Activated CD8-positive, alpha-beta memory T cell treated with anti-CD3 and anti-CD28 coated beads, Interleukin-2, amount 10 ng/mL, durations not matched to agents 7 days and 5 days (primary cell): ENCODE measurements at regions not wholly inside any gene's neighbourhood (a gene's known extent, or its start where the extent isn't known, plus 50 kb on each side); places are given as distances from the start of the nearest gene placed in this dataset.

Experiments used
- ATAC-seq: fragments of 150-1000 bp; cut with Tn5 transposase; one replicate; pipeline ENCODE4 v1.10.0; 2021; ENCODE audit warnings: moderate library complexity
- CTCF ChIA-PET: fragments of 350-600 bp; sonication (Branson Sonifier 250); formaldehyde crosslinking; loops from one replicate; lab custom pipeline; 2021; ENCODE audit warnings: antibody characterized with exemption; lab: Charles Lee
- DNase-seq: peaks from one replicate; pipeline ENCODE4 v3.0.0-alpha.2; 2020
- H3K27ac Mint-ChIP-seq: one replicate; pipeline ENCODE4 v1.8.0; 2021; ENCODE audit warnings: mild to moderate bottlenecking, mixed read lengths
- H3K27me3 Mint-ChIP-seq: one replicate; pipeline ENCODE4 v1.8.0; 2021; ENCODE audit warnings: mixed read lengths
- H3K36me3 Mint-ChIP-seq: one replicate; pipeline ENCODE4 v1.8.0; 2021; ENCODE audit warnings: mild to moderate bottlenecking, mixed read lengths
- H3K4me1 Mint-ChIP-seq: one replicate; pipeline ENCODE4 v1.8.0; 2021; ENCODE audit warnings: mixed read lengths
- H3K4me3 Mint-ChIP-seq: one replicate; pipeline ENCODE4 v1.8.0; 2021; ENCODE audit warnings: mild to moderate bottlenecking, moderate library complexity, mixed read lengths
- H3K9me3 Mint-ChIP-seq: one replicate; pipeline ENCODE4 v1.8.0; 2022; ENCODE audit warnings: low read depth, mixed read lengths

DNA sequence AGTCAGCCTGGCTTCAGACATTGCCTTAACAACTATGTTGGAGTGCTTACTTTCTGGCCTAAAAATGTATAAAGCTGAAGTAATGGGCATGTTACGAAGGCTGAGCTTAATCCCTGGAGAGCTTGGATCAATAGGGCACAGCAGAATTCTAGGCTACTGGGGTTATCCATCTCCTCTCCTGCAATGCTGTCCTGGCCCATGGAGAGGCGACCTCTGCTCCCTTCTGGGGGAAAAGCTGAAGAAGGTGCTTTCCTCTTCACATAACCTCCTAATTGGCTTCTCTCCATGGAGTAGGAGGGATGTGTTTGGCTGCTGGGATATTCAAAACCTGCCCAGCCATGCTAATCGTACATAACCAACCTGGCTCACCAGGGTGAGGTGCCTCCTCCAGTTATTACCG, 403.5 kb downstream of the DMRT2 start:
- Mint-ChIP-seq H3K27me3 (peaks cover 12% of the 10 kb centered on the region), H3K4me1 (no peaks in the 10 kb centered on the region), H3K27ac (no peak overlapping the region), H3K4me3 (no peak overlapping the region), H3K9me3 (no peaks in the 10 kb centered on the region), H3K36me3 (no peaks in the 10 kb centered on the region)
- CTCF ChIA-PET: no interaction called here
- DNase-seq (no peak), ATAC-seq (no peak)

DNA sequence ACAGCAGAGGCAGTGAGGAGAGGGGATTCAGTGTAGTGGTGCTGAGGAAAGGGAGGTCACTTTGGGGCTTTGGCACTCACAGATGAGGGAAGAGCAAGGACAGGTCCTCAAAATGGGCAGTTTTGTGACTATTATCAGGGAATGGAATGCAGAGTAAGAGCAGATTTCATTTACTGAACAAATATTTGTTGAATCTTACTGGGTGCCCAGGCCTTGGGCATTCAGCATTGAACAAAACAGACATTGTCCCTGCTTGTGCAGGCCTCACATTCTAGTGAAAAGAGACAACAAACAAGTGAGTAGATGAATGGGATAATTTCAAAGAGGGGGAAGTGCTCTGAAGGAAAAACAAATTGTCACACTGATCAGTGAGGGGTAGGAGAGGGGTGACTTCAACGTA, 404.1 kb downstream of the DMRT2 start:
- Mint-ChIP-seq H3K9me3 (no peaks in the 10 kb centered on the region), H3K27ac (no peak overlapping the region), H3K36me3 (no peaks in the 10 kb centered on the region), H3K27me3 (peaks cover 12% of the 10 kb centered on the region), H3K4me1 (no peaks in the 10 kb centered on the region), H3K4me3 (no peak overlapping the region)
- DNase-seq (no peak), ATAC-seq (no peak)
- CTCF ChIA-PET: no interaction called here

DNA sequence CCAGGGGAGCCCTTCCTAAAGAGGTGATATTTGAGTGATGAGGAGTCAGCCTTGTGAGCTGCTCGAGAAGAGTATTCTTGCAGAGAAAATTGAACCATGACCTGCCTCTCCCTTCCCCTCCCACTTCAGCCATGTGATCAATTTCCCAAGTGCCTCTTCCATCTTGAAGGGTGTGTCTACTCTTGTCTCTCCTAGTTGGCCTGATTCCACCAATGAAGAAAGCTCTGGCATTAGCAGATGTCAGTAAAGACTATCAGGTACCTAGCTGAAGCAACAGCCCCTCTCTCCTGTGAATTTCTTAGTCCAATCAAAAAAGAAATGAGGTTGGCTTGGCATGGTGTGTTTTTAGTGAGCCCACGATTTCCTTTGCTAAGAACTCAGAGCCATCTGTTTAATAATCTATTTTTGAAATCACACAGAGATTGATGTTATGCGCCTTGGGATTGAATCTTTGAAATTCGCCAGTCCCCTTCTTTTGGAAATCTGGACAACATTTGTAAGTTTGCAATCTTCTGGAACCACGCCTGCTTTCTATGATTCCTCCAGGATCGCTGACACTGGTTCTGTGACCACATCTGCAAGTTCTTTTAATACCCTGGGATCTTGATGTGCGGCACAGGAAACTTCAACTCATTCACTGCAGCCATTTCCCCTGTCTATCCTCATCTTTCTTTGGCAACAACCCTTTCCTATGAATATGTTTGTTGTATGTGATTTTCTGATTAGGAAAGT, 404.6 kb downstream of the DMRT2 start:
- no peak overlapping the region for H3K4me3 Mint-ChIP-seq
- H3K9me3 Mint-ChIP-seq: no peaks in the 10 kb centered on the region
- H3K36me3 Mint-ChIP-seq: no peaks in the 10 kb centered on the region
- ATAC-seq: no peak
- DNase-seq: no peak
- peaks cover 12% of the 10 kb centered on the region for H3K27me3 Mint-ChIP-seq
- H3K4me1 Mint-ChIP-seq: no peaks in the 10 kb centered on the region
- CTCF ChIA-PET: no interaction called here
- H3K27ac Mint-ChIP-seq: no peak overlapping the region

DNA sequence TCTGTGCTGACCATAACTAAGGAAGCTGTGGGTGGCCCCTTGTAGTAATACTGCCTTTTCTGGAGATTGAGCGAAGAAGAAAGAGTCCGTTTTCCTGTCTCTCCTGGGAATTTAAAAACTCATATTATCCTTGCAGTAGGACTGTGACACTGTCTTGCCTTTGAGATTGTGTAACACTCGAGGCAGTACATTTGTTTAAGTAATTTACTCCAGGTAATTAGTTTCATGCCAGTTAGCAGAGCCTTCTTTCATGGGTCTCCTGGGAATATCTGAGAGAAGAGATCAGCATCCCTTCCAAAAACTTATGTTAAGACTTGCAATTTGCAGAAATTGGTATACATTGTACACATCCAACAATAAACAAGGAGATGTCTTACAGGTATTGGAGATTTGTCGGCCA, 405.6 kb downstream of the DMRT2 start:
- DNase-seq: no peak
- ATAC-seq: no peak
- no peaks in the 10 kb centered on the region for H3K36me3 Mint-ChIP-seq
- H3K9me3 Mint-ChIP-seq: no peaks in the 10 kb centered on the region
- H3K27me3 Mint-ChIP-seq: peaks cover 12% of the 10 kb centered on the region
- H3K27ac Mint-ChIP-seq: no peak overlapping the region
- H3K4me1 Mint-ChIP-seq: no peaks in the 10 kb centered on the region
- no peak overlapping the region for H3K4me3 Mint-ChIP-seq
- CTCF ChIA-PET: no interaction called here

GRCh38 chr9:1456301-1457024, 406.3 kb downstream of the DMRT2 start:
- CTCF ChIA-PET: no interaction called here
- Mint-ChIP-seq H3K4me1 (no peaks in the 10 kb centered on the region), H3K9me3 (no peaks in the 10 kb centered on the region), H3K27me3 (peaks cover 12% of the 10 kb centered on the region), H3K36me3 (no peaks in the 10 kb centered on the region), H3K27ac (no peak overlapping the region), H3K4me3 (no peak overlapping the region)
- DNase-seq (no peak), ATAC-seq (no peak)

GRCh38 chr9:1457460-1457859, 407.3 kb downstream of the DMRT2 start:
- no peak overlapping the region for H3K4me3 Mint-ChIP-seq
- peaks cover 10% of the 10 kb centered on the region for H3K27me3 Mint-ChIP-seq
- no peak for ATAC-seq
- no peak overlapping the region for H3K27ac Mint-ChIP-seq
- DNase-seq: no peak
- CTCF ChIA-PET: no interaction called here
- no peaks in the 10 kb centered on the region for H3K36me3 Mint-ChIP-seq
- no peaks in the 10 kb centered on the region for H3K9me3 Mint-ChIP-seq
- H3K4me1 Mint-ChIP-seq: no peaks in the 10 kb centered on the region

DNA sequence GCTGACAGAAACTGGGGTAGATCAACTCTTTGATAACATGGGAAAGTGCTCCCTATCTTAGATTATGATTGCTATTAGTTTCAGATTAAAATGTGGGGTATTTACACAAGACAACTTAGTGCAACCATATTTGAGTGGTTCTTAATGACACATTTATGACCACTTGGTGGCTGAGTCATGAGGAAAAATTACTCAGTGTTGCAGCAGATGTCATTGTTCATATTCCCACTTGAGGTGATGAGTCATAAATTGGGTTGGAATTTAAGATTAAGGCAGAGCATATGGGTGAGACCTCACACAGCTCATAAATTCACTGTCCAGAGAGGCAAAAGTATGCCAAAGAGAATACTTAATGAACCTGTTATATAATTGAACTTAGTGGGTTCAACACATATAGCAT, 408.3 kb downstream of the DMRT2 start:
- Mint-ChIP-seq H3K9me3 (no peaks in the 10 kb centered on the region), H3K4me3 (no peak overlapping the region), H3K27me3 (peaks cover 10% of the 10 kb centered on the region), H3K36me3 (no peaks in the 10 kb centered on the region), H3K4me1 (no peaks in the 10 kb centered on the region), H3K27ac (no peak overlapping the region)
- no peak for ATAC-seq
- DNase-seq: no peak
- CTCF ChIA-PET: no interaction called here

DNA sequence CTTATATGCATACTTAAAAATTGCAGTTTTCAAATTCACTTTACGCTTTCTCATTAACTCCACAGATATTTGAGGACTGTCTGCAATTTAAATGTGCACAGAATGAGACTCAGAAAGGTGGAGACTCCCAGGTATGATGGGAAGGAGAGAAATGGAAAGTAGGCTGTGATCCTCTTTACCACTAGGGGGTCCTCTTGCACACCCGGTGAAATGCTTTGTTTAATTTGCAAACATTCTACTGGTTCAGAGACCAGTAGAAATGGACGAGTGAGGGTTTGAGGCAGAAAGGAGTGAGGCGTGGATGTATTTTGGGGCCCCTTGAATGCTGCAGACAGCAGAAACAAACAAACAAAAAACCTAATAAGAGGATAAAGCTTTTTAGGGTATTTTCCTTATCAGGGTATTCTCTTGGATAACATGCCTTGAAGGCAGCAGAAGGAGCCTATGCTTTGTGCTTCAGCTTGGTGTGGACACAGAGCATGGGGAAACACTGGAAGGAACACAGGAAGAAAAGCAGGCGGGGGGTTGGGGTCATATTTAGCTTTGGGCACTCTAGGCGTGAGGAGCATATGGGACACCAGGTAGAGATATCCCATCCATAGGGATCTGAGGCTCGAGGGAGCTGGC, 410.1 kb downstream of the DMRT2 start:
- Mint-ChIP-seq H3K27me3 (peaks cover 10% of the 10 kb centered on the region), H3K27ac (no peak overlapping the region), H3K9me3 (no peaks in the 10 kb centered on the region), H3K36me3 (no peaks in the 10 kb centered on the region), H3K4me3 (no peak overlapping the region), H3K4me1 (no peaks in the 10 kb centered on the region)
- CTCF ChIA-PET: no interaction called here
- no peak for ATAC-seq
- DNase-seq: no peak

DNA sequence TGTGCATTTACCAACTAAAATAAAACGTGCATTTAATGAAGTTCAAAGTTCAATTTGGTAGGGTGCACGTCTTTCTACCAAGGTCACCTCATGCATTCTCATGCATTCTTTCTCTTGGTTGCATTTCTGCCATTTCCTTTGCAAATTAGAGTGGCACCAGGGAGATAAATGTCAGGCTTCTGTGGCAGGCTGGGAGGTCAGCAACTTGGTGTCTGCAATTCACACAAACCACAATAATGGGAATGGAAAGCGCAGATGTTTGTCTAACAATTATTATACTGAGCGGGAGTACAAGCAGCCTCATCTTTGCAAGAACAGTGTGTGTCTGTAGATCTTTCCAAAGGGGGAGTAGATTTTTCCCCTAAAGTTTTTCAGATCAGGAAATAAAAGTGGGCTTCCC, 411.7 kb downstream of the DMRT2 start:
- no peaks in the 10 kb centered on the region for H3K9me3 Mint-ChIP-seq
- CTCF ChIA-PET: no interaction called here
- no peak for ATAC-seq
- H3K4me1 Mint-ChIP-seq: no peaks in the 10 kb centered on the region
- no peak for DNase-seq
- no peaks in the 10 kb centered on the region for H3K36me3 Mint-ChIP-seq
- no peak overlapping the region for H3K4me3 Mint-ChIP-seq
- H3K27me3 Mint-ChIP-seq: peaks cover 5% of the 10 kb centered on the region
- H3K27ac Mint-ChIP-seq: no peak overlapping the region

GRCh38 chr9:1462626-1463308, 412.6 kb downstream of the DMRT2 start:
- CTCF ChIA-PET: no interaction called here
- no peak overlapping the region for H3K27ac Mint-ChIP-seq

GRCh38 chr9:1469996-1470395, 419.8 kb downstream of the DMRT2 start:
- no peaks in the 10 kb centered on the region for H3K9me3 Mint-ChIP-seq
- no peak overlapping the region for H3K4me3 Mint-ChIP-seq
- H3K4me1 Mint-ChIP-seq: peaks cover 6% of the 10 kb centered on the region
- no peak overlapping the region for H3K27ac Mint-ChIP-seq
- CTCF ChIA-PET: no interaction called here
- no peaks in the 10 kb centered on the region for H3K36me3 Mint-ChIP-seq
- ATAC-seq: no peak
- no peak for DNase-seq
- peaks cover 2% of the 10 kb centered on the region for H3K27me3 Mint-ChIP-seq

More at GRCh38 chr9:1462626-1463308, 412.6 kb downstream of the DMRT2 start:
- Mint-ChIP-seq H3K36me3 (no peaks in the 10 kb centered on the region), H3K27me3 (peaks cover 6% of the 10 kb centered on the region), H3K9me3 (no peaks in the 10 kb centered on the region), H3K4me1 (no peaks in the 10 kb centered on the region), H3K4me3 (no peak overlapping the region)
- no peak for ATAC-seq
- no peak for DNase-seq

DNA sequence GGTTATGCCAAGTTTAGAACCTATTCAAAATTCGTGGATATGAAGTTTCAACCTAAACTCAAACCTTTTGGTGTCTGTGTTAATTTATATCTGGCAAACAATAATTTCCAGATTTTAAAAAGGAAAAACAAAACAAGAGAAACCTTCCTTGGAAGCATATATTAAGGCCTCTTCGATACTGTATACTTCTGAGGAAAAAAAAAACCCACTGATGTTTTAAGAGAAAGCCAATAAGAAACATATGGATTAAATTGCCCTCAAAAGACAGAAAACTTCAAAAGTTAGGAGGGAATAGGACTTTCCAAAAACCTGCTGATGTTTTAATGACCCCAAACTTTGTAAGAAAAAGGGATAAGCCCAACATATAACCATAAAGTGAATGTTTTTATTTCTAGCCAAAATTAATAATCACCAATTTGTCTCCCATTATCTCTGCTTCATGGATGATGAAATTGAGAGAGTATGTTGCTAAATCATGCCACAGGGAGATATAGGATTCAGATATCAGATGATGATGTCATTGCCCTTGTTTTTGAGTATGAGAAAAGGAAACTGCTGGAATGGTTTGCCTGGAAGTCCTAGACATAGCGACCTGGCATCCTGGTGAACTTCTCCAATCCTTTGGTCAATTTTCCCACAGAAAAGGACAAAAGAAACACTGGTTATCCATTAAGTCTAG, 423.9 kb downstream of the DMRT2 start:
- Mint-ChIP-seq H3K27ac (no peak overlapping the region), H3K4me1 (peaks cover 6% of the 10 kb centered on the region), H3K9me3 (peaks cover 2% of the 10 kb centered on the region), H3K36me3 (no peaks in the 10 kb centered on the region), H3K4me3 (no peak overlapping the region), H3K27me3 (no peaks in the 10 kb centered on the region)
- CTCF ChIA-PET: no interaction called here
- DNase-seq (no peak), ATAC-seq (no peak)

- CTCF ChIA-PET: no interaction called here
- Mint-ChIP-seq H3K36me3 (no peaks in the 10 kb centered on the region), H3K27ac (no peak overlapping the region), H3K27me3 (no peaks in the 10 kb centered on the region), H3K4me3 (no peak overlapping the region), H3K9me3 (peaks cover 2% of the 10 kb centered on the region), H3K4me1 (peaks cover 6% of the 10 kb centered on the region)
- DNase-seq (no peak), ATAC-seq (no peak)
Observed at GRCh38 chr9:1474671-1475070, 424.5 kb downstream of the DMRT2 start.
